B cell (primary cell): ENCODE measurements at regions not wholly inside any gene's neighbourhood (a gene's known extent, or its start where the extent isn't known, plus 50 kb on each side); places are given as distances from the start of the nearest gene placed in this dataset.

Experiments used
- ATAC-seq: fragments of 200-7000 bp; cut with Tn5 transposase; one replicate; pipeline ENCODE4 v1.10.0; 2021; ENCODE audit warnings: low read depth, mild to moderate bottlenecking, moderate number of reproducible peaks, moderate library complexity
- CTCF ChIA-PET: fragments of 350-600 bp; sonication (Branson Sonifier 250); formaldehyde crosslinking; loops from one replicate; lab custom pipeline; 2021; ENCODE audit warnings: antibody characterized with exemption, inconsistent platforms; lab: Charles Lee
- POLR2A ChIA-PET: fragments of 350-600 bp; sonication (Branson Sonifier 250); formaldehyde crosslinking; loops from one replicate; lab custom pipeline; 2021; ENCODE audit warnings: antibody characterized with exemption; lab: Charles Lee
- DNase-seq: peaks from one replicate; pipeline ENCODE4 v3.0.0; 2013
- H2AFZ ChIP-seq: 2 replicates; pipeline ENCODE4 v1.6.1; 2012; ENCODE audit warnings: mild to moderate bottlenecking, low read depth, low read length; ENCODE audit not compliant: insufficient read depth, poor library complexity, severe bottlenecking
- H3K27ac ChIP-seq, 2 donors: 1 replicate in 1 of 2; 2 replicates in 1 of 2; pipeline ENCODE4 v1.5.1; 2012 to 2013; ENCODE audit warnings: low read length in 2 of 2, mild to moderate bottlenecking in 2 of 2, moderate library complexity in 1 of 2
- H3K27me3 ChIP-seq, 4 experiments: fragments of 200-600 bp in 1 of 4; sonication (generic) in 1 of 4; replicated peaks in 1 of 4; 1 replicate in 2 of 4; 2 replicates in 2 of 4; pipeline versions ENCODE4 v1.6.1 to v1.7.0; 2013 to 2016; ENCODE audit warnings: low read length in 3 of 4, mild to moderate bottlenecking in 2 of 4, mixed read lengths in 1 of 4, moderate library complexity in 1 of 4; ENCODE audit not compliant: insufficient read depth in 4 of 4, control insufficient read depth in 3 of 4; ENCODE audit errors: control extremely low read depth in 1 of 4
- H3K36me3 ChIP-seq, 2 experiments: replicated peaks in 1 of 2; 1 replicate in 1 of 2; 2 replicates in 1 of 2; pipeline versions ENCODE4 v1.6.1 to v1.7.1; 2013; ENCODE audit warnings: low read length in 1 of 2; ENCODE audit not compliant: insufficient read depth in 2 of 2, control insufficient read depth in 1 of 2; ENCODE audit errors: control extremely low read depth in 1 of 2, extremely low read depth in 1 of 2
- H3K4me1 ChIP-seq, 2 donors: fragments of 200-600 bp in 1 of 2; sonication (generic) in 1 of 2; 1 replicate in 1 of 2; 2 replicates in 1 of 2; pipeline versions ENCODE4 v1.5.1 to v1.6.1; 2013 to 2017; ENCODE audit warnings: low read length in 2 of 2; ENCODE audit not compliant: control insufficient read depth in 2 of 2, insufficient read depth in 2 of 2
- H3K4me2 ChIP-seq: replicated peaks from 2 replicates; pipeline ENCODE3; 2012; ENCODE audit warnings: mild to moderate bottlenecking, low read depth, low read length; ENCODE audit not compliant: poor library complexity, severe bottlenecking
- H3K4me3 ChIP-seq, 5 experiments: fragments of 200-600 bp in 1 of 5; sonication (generic) in 1 of 5; 1 replicate in 3 of 5; 2 replicates in 2 of 5; pipeline versions ENCODE4 v1.5.1 to v1.7.0; 2011 to 2016; ENCODE audit warnings: low read length in 4 of 5, mild to moderate bottlenecking in 4 of 5, low read depth in 2 of 5, control low read depth in 1 of 5, moderate library complexity in 1 of 5; ENCODE audit not compliant: insufficient read depth in 1 of 5; ENCODE audit errors: control extremely low read depth in 1 of 5, extremely low read depth in 1 of 5
- H3K79me2 ChIP-seq: fragments of 200-600 bp; sonication (generic); one replicate; pipeline ENCODE4 v1.6.0; 2016; ENCODE audit warnings: low read length; ENCODE audit not compliant: control insufficient read depth, insufficient read depth
- H3K9ac ChIP-seq: fragments of 200-600 bp; sonication (generic); 2 replicates; pipeline ENCODE4 v1.6.1; 2017; ENCODE audit warnings: mild to moderate bottlenecking, low read length, moderate library complexity
- H3K9me3 ChIP-seq, 3 donors: one replicate each; pipeline versions ENCODE4 v1.6.1 to v1.7.1; 2013; ENCODE audit warnings: low read length in 2 of 3; ENCODE audit not compliant: control insufficient read depth in 2 of 3, insufficient read depth in 1 of 3; ENCODE audit errors: control extremely low read depth in 1 of 3
- H4K20me1 ChIP-seq: 2 replicates; pipeline ENCODE4 v1.6.0; 2012; ENCODE audit warnings: mild to moderate bottlenecking, low read length; ENCODE audit not compliant: insufficient read depth, control insufficient read depth, poor library complexity, severe bottlenecking
- H3K27ac Mint-ChIP-seq: one replicate; pipeline ENCODE4 v1.8.0; 2021; ENCODE audit warnings: mixed read lengths
- H3K27me3 Mint-ChIP-seq: one replicate; pipeline ENCODE4 v1.8.0; 2021; ENCODE audit warnings: mixed read lengths
- H3K4me1 Mint-ChIP-seq: one replicate; pipeline ENCODE4 v1.8.0; 2021; ENCODE audit warnings: mixed read lengths
- H3K4me3 Mint-ChIP-seq: one replicate; pipeline ENCODE4 v1.8.0; 2021; ENCODE audit warnings: mixed read lengths
- H3K9me3 Mint-ChIP-seq: one replicate; pipeline ENCODE4 v1.8.0; 2022; ENCODE audit warnings: mixed read lengths; ENCODE audit not compliant: insufficient read depth
- CTCF ChIP-seq: fragments of 200-600 bp; IDR thresholded peaks from one replicate; pipeline ENCODE4 v1.8.0; 2022; ENCODE audit warnings: antibody characterized with exemption, mild to moderate bottlenecking
- EZH2 ChIP-seq: IDR thresholded peaks from 2 replicates; pipeline ENCODE4 v1.6.1; 2012; ENCODE audit warnings: borderline replicate concordance, low read depth, mild to moderate bottlenecking, moderate library complexity, low read length; ENCODE audit not compliant: insufficient read depth, poor library complexity, severe bottlenecking
- WGBS: methylation state at CpG from one replicate; pipeline ENCODE4 v1.1.5; 2013; ENCODE audit warnings: missing lambda C conversion rate; ENCODE audit not compliant: insufficient coverage; 5-methylcytosine and 5-hydroxymethylcytosine counted together
- intact Hi-C: fragments of 100-400 bp; cut with micrococcal nuclease; formaldehyde crosslinking; loops from one replicate; pipeline ENCODE4 v1.10.0; 2022

- WGBS: 80% methylated on average over 1 of the region's 2 CpGs
- Histone ChIP-seq H3K4me2 (no peak overlapping the region), H3K4me3 (no peak overlapping the region), H3K4me1 (no peaks in the 10 kb centered on the region), H3K9ac (no peak overlapping the region), H3K9me3 (no peaks in the 10 kb centered on the region), H3K27ac (no peak overlapping the region), H3K36me3 (no peaks in the 10 kb centered on the region), H4K20me1 (no peaks in the 10 kb centered on the region), H2AFZ (no peak overlapping the region), H3K79me2 (no peaks in the 10 kb centered on the region), H3K27me3 (no peaks in the 10 kb centered on the region)
- no peak for DNase-seq
- intact Hi-C loops: no loop called here
- H3K9me3 Mint-ChIP-seq: no peaks in the 10 kb centered on the region
- ChIA-PET POLR2A (no interaction called here), CTCF (no interaction called here)
- ATAC-seq: no peak
- no peaks in the 10 kb centered on the region for H3K4me1 Mint-ChIP-seq
- TF ChIP-seq EZH2 (no peak), CTCF (no peak)
- no peak overlapping the region for H3K27ac Mint-ChIP-seq
- H3K27me3 Mint-ChIP-seq: peaks cover under 1% of the 10 kb centered on the region
- H3K4me3 Mint-ChIP-seq: no peak overlapping the region
Observed at GRCh38 chr10:31126593-31126992, 94.9 kb upstream of the ZNF438 start.

GRCh38 chr10:31128536-31128935, 96.9 kb upstream of the ZNF438 start:
- no peaks in the 10 kb centered on the region for H4K20me1 ChIP-seq
- no peak overlapping the region for H3K27ac ChIP-seq
- Mint-ChIP-seq H3K27ac (no peak overlapping the region), H3K4me3 (no peak overlapping the region), H3K27me3 (no peaks in the 10 kb centered on the region), H3K9me3 (no peaks in the 10 kb centered on the region), H3K4me1 (peaks cover 7% of the 10 kb centered on the region)
- H3K4me1 ChIP-seq: peaks cover 3 to 6% of the 10 kb centered on the region in 2 donors
- intact Hi-C loops: no loop called here
- CTCF ChIA-PET: no interaction called here
- no peak overlapping the region for H3K9ac ChIP-seq
- DNase-seq (no peak), ATAC-seq (no peak)
- no peaks in the 10 kb centered on the region for H3K36me3 ChIP-seq
- H2AFZ ChIP-seq: no peak overlapping the region
- H3K27me3 ChIP-seq: no peaks in the 10 kb centered on the region
- H3K79me2 ChIP-seq: no peaks in the 10 kb centered on the region
- WGBS: 95% methylated on average over 2 of the region's 2 CpGs
- no peak for TF ChIP-seq EZH2
- TF ChIP-seq CTCF: no peak
- no peak overlapping the region for H3K4me2 ChIP-seq
- POLR2A ChIA-PET: no interaction called here
- H3K4me3 ChIP-seq: no peak overlapping the region
- H3K9me3 ChIP-seq: no peaks in the 10 kb centered on the region
